ENCODE measurements at regions not wholly inside any gene's neighbourhood (a gene's known extent, or its start where the extent isn't known, plus 50 kb on each side); places are given as distances from the start of the nearest gene placed in this dataset.

GRCh38 chr3:22798461-22798860, 404.7 kb upstream of the UBE2E2 start:
- 85 to 89% methylated on average over 3 of the region's 3 CpGs for WGBS, 2 donors
- H3K27me3 ChIP-seq: no peaks in the 10 kb centered on the region
- no peak overlapping the region for H3K4me3 ChIP-seq
- no peaks in the 10 kb centered on the region for H3K9me3 ChIP-seq
- H3K36me3 ChIP-seq: no peaks in the 10 kb centered on the region
- intact Hi-C loops (cut with DNase I): no loop called here
- DNase-seq: no peak
- no peak overlapping the region for H3K27ac ChIP-seq
- TF ChIP-seq EP300 (IDR thresholded peaks at IDR 0.05) (no peak), POLR2AphosphoS5 (IDR thresholded peaks at IDR 0.05) (no peak), POLR2A (IDR thresholded peaks at IDR 0.05) (no peak)
- TF ChIP-seq, protein P1, sequence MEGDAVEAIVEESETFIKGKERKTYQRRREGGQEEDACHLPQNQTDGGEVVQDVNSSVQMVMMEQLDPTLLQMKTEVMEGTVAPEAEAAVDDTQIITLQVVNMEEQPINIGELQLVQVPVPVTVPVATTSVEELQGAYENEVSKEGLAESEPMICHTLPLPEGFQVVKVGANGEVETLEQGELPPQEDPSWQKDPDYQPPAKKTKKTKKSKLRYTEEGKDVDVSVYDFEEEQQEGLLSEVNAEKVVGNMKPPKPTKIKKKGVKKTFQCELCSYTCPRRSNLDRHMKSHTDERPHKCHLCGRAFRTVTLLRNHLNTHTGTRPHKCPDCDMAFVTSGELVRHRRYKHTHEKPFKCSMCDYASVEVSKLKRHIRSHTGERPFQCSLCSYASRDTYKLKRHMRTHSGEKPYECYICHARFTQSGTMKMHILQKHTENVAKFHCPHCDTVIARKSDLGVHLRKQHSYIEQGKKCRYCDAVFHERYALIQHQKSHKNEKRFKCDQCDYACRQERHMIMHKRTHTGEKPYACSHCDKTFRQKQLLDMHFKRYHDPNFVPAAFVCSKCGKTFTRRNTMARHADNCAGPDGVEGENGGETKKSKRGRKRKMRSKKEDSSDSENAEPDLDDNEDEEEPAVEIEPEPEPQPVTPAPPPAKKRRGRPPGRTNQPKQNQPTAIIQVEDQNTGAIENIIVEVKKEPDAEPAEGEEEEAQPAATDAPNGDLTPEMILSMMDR (IDR thresholded peaks at IDR 0.05): no peak
- no peaks in the 10 kb centered on the region for H3K4me1 ChIP-seq

GRCh38 chr3:22819209-22819608, 383.9 kb upstream of the UBE2E2 start:
- no peaks in the 10 kb centered on the region for H3K9me3 ChIP-seq
- H3K4me3 ChIP-seq: no peak overlapping the region
- no peaks in the 10 kb centered on the region for H3K27me3 ChIP-seq
- intact Hi-C loops (cut with DNase I): no loop called here
- DNase-seq: no peak
- no peaks in the 10 kb centered on the region for H3K4me1 ChIP-seq
- TF ChIP-seq, protein P1 (IDR thresholded peaks at IDR 0.05): no peak
- H3K27ac ChIP-seq: no peak overlapping the region
- whole genome bisulfite sequencing, 2 donors: 94 to 95% methylated on average over 2 of the region's 2 CpGs
- H3K36me3 ChIP-seq: no peaks in the 10 kb centered on the region

- intact Hi-C loops (cut with DNase I): no loop called here
- no peaks in the 10 kb centered on the region for H3K36me3 ChIP-seq
- no peaks in the 10 kb centered on the region for H3K9me3 ChIP-seq
- H3K4me3 ChIP-seq: no peak overlapping the region
- TF ChIP-seq, protein P1 (IDR thresholded peaks at IDR 0.05): no peak
- TF ChIP-seq POLR2AphosphoS5 (IDR thresholded peaks at IDR 0.05): no peak
- TF ChIP-seq EP300 (IDR thresholded peaks at IDR 0.05): no peak
- TF ChIP-seq POLR2A (IDR thresholded peaks at IDR 0.05): no peak
- H3K4me1 ChIP-seq: no peaks in the 10 kb centered on the region
- DNase-seq: no peak
- H3K27me3 ChIP-seq: no peaks in the 10 kb centered on the region
- WGBS, 2 donors: 2 to 26% methylated on average over 2 of the region's 2 CpGs
- no peak overlapping the region for H3K27ac ChIP-seq
Observed at GRCh38 chr3:22835041-22835440, 368.1 kb upstream of the UBE2E2 start.

DNA sequence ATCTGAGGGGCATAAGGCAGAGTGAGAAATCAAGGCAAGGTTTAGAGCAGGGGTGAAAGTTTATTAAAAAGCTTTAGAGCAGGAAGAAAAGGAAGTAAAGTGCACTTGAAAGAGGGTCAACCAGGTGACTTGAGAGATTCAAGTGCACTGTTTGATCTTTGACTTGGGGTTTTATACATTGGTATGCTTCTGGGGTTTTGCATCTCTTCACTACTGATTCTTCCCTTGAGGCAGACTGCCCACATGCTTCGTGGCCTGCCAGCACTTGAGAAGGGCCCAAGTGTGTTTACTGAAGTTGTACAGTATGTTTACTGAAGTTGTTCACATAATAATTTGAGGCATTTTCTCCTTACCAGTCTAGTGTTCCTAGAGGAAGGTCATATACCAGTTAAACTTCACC, 367.0 kb upstream of the UBE2E2 start:
- Histone ChIP-seq H3K27ac (no peak overlapping the region), H3K4me1 (no peaks in the 10 kb centered on the region), H3K36me3 (no peaks in the 10 kb centered on the region), H3K9me3 (no peaks in the 10 kb centered on the region), H3K4me3 (no peak overlapping the region), H3K27me3 (no peaks in the 10 kb centered on the region)
- TF ChIP-seq POLR2AphosphoS5 (IDR thresholded peaks at IDR 0.05) (no peak), POLR2A (IDR thresholded peaks at IDR 0.05) (no peak), EP300 (IDR thresholded peaks at IDR 0.05) (no peak)
- TF ChIP-seq, protein P1 (IDR thresholded peaks at IDR 0.05): no peak
- WGBS, 2 donors: 15 to 36% methylated on average over 1 of the region's 1 CpG
- no peak for DNase-seq
- intact Hi-C loops (cut with DNase I): no loop called here

GRCh38 chr3:22843854-22844253, 359.3 kb upstream of the UBE2E2 start:
- Histone ChIP-seq H3K36me3 (no peaks in the 10 kb centered on the region), H3K4me1 (no peaks in the 10 kb centered on the region), H3K27ac (no peak overlapping the region), H3K9me3 (no peaks in the 10 kb centered on the region), H3K4me3 (no peak overlapping the region), H3K27me3 (no peaks in the 10 kb centered on the region)
- no peak for TF ChIP-seq POLR2A (IDR thresholded peaks at IDR 0.05)
- TF ChIP-seq, protein P1 (IDR thresholded peaks at IDR 0.05): no peak
- no peak for TF ChIP-seq EP300 (IDR thresholded peaks at IDR 0.05)
- no peak for TF ChIP-seq POLR2AphosphoS5 (IDR thresholded peaks at IDR 0.05)
- WGBS, 2 donors: 69 to 86% methylated on average over 3 of the region's 3 CpGs
- intact Hi-C loops (cut with DNase I): no loop called here
- no peak for DNase-seq
